Muscle layer of duodenum (tissue), 2 donors: ENCODE measurements at regions not wholly inside any gene's neighbourhood (a gene's known extent, or its start where the extent isn't known, plus 50 kb on each side); places are given as distances from the start of the nearest gene placed in this dataset.

Source experiments
- H3K27ac ChIP-seq: one replicate; pipeline ENCODE4 v1.7.0; 2013; ENCODE audit warnings: mild to moderate bottlenecking, low read length
- H3K27me3 ChIP-seq: one replicate; pipeline ENCODE4 v1.7.0; 2013; ENCODE audit warnings: low read depth, mild to moderate bottlenecking, control low read depth, low read length
- H3K36me3 ChIP-seq, 2 donors: one replicate each; pipeline ENCODE4 v1.7.0; 2013; ENCODE audit warnings: low read length in 2 of 2, control low read depth in 1 of 2, mild to moderate bottlenecking in 1 of 2; ENCODE audit not compliant: insufficient read depth in 2 of 2, control insufficient read depth in 1 of 2
- H3K4me1 ChIP-seq, 2 donors: one replicate each; pipeline ENCODE4 v1.7.0; 2013; ENCODE audit warnings: low read length in 2 of 2, mild to moderate bottlenecking in 2 of 2, control low read depth in 1 of 2, moderate library complexity in 1 of 2; ENCODE audit not compliant: insufficient read depth in 2 of 2, control insufficient read depth in 1 of 2
- H3K4me3 ChIP-seq, 2 donors: one replicate each; pipeline ENCODE4 v1.7.0; 2013; ENCODE audit warnings: low read length in 2 of 2, low read depth in 1 of 2, mild to moderate bottlenecking in 1 of 2
- H3K9me3 ChIP-seq, 2 donors: one replicate each; pipeline ENCODE4 v1.7.0; 2013; ENCODE audit warnings: low read length in 2 of 2, control low read depth in 1 of 2, mild to moderate bottlenecking in 1 of 2; ENCODE audit not compliant: control insufficient read depth in 1 of 2
- donor health status: healthy.

DNA sequence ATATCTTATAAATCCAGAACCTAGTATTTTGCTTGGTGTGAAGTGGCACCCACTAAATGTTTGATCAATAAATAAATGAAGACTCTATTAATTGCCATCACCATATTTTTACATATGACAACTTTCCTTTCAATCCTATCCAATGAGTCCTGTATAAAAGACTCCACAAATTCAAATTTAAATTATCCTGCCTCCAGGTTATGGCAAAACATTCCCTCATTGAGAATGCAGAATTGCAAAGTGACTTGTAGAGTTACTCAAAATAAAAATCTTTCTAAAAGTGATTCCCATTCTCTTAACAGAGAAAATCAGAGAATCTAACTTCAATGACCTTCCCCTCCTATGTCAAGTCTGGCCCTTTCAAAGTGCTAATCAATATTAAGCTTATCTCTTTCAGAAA, 236.8 kb downstream of the GRB14 start:
- H3K9me3 ChIP-seq: no peaks in the 10 kb centered on the region

DNA sequence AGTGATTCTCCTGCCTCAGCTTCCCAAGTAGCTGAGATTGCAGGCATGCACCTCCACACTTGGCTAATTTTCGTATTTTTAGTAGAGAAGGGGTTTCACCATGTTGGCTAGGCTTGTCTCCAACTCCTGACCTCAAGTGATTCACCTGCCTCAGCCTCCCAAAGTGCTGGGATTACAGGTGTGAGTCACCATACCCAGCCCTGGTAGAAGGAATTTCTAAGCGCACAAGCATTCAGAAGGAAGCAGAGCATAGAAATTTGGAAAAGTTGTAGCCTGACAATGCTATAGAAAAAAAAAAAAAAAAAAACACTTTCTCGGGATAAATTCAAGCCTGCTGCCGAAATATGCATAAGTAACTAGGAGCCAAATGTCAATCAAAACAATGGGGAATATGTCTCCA, 249.4 kb downstream of the GRB14 start:
- Histone ChIP-seq H3K4me3 (no peak overlapping the region), H3K27ac (no peak overlapping the region), H3K4me1 (no peaks in the 10 kb centered on the region), H3K9me3 (no peaks in the 10 kb centered on the region), H3K27me3 (no peaks in the 10 kb centered on the region), H3K36me3 (no peaks in the 10 kb centered on the region)

More for the DNA sequence above, 236.8 kb downstream of the GRB14 start:
- Histone ChIP-seq H3K36me3 (no peaks in the 10 kb centered on the region), H3K4me1 (no peaks in the 10 kb centered on the region), H3K27me3 (no peaks in the 10 kb centered on the region), H3K27ac (no peak overlapping the region), H3K4me3 (no peak overlapping the region)

DNA sequence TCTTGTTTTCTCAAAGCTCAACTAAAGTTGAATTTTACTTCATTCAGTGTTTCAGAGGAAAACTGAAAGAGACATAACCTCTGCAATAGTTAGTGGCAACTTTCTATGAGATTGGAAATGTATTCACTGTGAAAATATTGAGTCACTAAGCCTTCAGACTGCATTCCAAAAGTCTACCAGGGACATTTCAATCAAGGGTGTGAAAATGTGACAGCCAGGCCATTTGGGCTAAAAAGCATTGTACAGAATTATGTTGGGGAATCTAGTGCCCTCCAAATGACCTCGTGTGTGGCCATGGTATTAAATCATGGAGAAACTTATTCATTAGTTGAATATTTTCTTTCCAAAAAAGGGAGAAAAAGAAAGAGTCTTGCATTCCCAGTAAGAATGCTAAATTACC, 251.9 kb downstream of the GRB14 start:
- no peak overlapping the region for H3K27ac ChIP-seq
- H3K36me3 ChIP-seq: no peaks in the 10 kb centered on the region
- H3K4me1 ChIP-seq: no peaks in the 10 kb centered on the region
- H3K9me3 ChIP-seq: no peaks in the 10 kb centered on the region
- no peaks in the 10 kb centered on the region for H3K27me3 ChIP-seq
- H3K4me3 ChIP-seq: peak overlapping the region in 1 of 2 donors; percentile 8

DNA sequence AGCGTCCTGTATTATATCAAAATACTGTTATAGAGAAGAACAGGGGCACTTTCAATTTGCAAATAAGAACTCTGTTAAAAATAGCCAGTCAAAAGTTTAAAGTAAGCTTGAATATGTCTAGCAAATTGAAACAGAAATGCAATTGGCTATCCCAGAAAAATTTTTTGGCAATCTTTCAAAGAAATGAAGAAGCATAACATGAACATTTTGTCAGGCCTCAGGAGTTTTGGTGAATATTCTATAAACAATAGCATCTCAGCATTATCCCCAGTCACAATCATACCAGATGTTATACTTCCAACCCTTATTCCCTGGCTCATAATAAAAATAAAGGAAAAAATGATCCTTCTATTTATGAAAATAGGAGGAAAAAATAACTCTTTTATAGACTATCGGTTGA, 252.4 kb downstream of the GRB14 start:
- no peaks in the 10 kb centered on the region for H3K27me3 ChIP-seq
- no peak overlapping the region for H3K4me3 ChIP-seq
- H3K36me3 ChIP-seq: no peaks in the 10 kb centered on the region
- no peak overlapping the region for H3K27ac ChIP-seq
- H3K4me1 ChIP-seq: no peaks in the 10 kb centered on the region
- no peaks in the 10 kb centered on the region for H3K9me3 ChIP-seq

- no peaks in the 10 kb centered on the region for H3K4me1 ChIP-seq
- no peaks in the 10 kb centered on the region for H3K36me3 ChIP-seq
- no peak overlapping the region for H3K27ac ChIP-seq
- no peaks in the 10 kb centered on the region for H3K27me3 ChIP-seq
- no peaks in the 10 kb centered on the region for H3K9me3 ChIP-seq
- H3K4me3 ChIP-seq: no peak overlapping the region
Measured at GRCh38 chr2:164363646-164364045, 257.6 kb downstream of the GRB14 start.

GRCh38 chr2:164351536-164351935, 269.7 kb downstream of the GRB14 start:
- Histone ChIP-seq H3K27me3 (no peaks in the 10 kb centered on the region), H3K9me3 (no peaks in the 10 kb centered on the region), H3K27ac (no peak overlapping the region), H3K4me1 (no peaks in the 10 kb centered on the region), H3K4me3 (no peak overlapping the region), H3K36me3 (no peaks in the 10 kb centered on the region)

DNA sequence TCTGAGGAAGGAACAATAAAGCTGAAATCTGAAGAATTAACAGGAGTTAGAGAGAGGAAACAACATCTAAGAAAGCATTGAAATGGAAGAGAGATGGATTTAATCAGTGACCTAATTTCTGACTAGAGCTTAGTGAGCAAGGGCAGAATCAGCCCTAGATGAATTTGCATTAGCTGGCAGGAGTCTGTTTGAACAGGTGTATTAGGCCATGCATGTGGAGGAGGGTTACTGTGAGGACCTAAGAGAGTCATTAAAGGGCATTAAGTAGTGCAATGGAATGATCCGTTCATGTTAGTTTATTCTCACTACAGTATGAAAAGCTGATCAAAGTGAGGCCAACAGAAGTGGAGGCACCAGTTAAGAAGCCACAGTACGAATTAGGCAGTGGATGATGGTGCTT, 285.3 kb downstream of the GRB14 start:
- H3K27me3 ChIP-seq: no peaks in the 10 kb centered on the region
- H3K36me3 ChIP-seq: no peaks in the 10 kb centered on the region
- H3K9me3 ChIP-seq: peaks cover 0 to 4% of the 10 kb centered on the region in 2 donors
- H3K27ac ChIP-seq: no peak overlapping the region
- H3K4me1 ChIP-seq: no peaks in the 10 kb centered on the region
- no peak overlapping the region for H3K4me3 ChIP-seq

DNA sequence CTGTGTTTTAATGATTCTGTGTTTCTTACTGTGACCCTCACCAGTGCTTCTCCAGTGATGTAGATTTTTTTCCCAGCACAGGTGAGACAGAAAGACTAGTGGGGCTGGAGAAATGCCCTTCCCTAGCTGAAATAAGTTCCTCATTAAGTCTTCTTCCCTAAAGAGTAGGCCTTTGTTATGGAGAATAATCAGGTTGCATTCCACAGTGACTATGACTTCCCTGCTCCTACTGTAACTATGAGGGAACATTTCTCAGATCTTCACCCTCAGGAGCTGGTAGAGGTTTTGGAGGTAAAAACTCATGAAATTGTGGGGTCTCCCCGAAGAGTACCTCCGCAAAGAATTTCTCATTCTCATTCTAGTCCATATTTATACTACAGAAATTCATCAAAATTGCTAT, 286.2 kb downstream of the GRB14 start:
- H3K36me3 ChIP-seq: no peaks in the 10 kb centered on the region
- peaks cover 0 to 4% of the 10 kb centered on the region in 2 donors for H3K9me3 ChIP-seq
- H3K27me3 ChIP-seq: no peaks in the 10 kb centered on the region
- no peaks in the 10 kb centered on the region for H3K4me1 ChIP-seq
- no peak overlapping the region for H3K4me3 ChIP-seq
- H3K27ac ChIP-seq: no peak overlapping the region

- no peaks in the 10 kb centered on the region for H3K4me1 ChIP-seq
Measured at GRCh38 chr2:164328310-164328709, 293.0 kb downstream of the GRB14 start.

DNA sequence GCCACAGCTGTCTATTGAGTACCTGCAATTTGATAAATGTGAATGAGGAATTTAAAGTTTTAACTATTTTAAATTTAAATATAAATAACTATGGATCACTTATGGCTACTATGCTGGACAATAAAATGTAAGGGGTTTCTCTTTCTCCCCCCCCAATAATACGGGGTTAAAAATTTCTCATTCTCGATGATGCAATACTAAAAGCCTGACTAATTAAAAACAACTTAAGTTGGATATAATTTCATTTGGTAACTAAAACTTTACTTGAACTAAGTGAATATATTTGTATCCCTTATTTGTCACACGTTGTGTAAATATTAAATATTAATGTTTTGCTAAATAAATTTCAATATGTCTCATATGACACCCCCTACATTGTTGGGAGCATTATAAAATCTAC, 297.3 kb downstream of the GRB14 start:
- Histone ChIP-seq H3K27me3 (no peaks in the 10 kb centered on the region), H3K4me3 (no peak overlapping the region), H3K36me3 (no peaks in the 10 kb centered on the region), H3K9me3 (peaks cover 0 to 14% of the 10 kb centered on the region in 2 donors), H3K27ac (no peak overlapping the region), H3K4me1 (no peaks in the 10 kb centered on the region)

More at GRCh38 chr2:164328310-164328709, 293.0 kb downstream of the GRB14 start:
- Histone ChIP-seq H3K4me3 (no peak overlapping the region), H3K36me3 (no peaks in the 10 kb centered on the region), H3K9me3 (peaks cover 0 to 11% of the 10 kb centered on the region in 2 donors), H3K27me3 (no peaks in the 10 kb centered on the region), H3K27ac (no peak overlapping the region)

GRCh38 chr2:164314148-164314547, 307.1 kb downstream of the GRB14 start:
- Histone ChIP-seq H3K27ac (no peak overlapping the region), H3K4me1 (peaks cover 0 to 7% of the 10 kb centered on the region in 2 donors), H3K27me3 (no peaks in the 10 kb centered on the region), H3K4me3 (no peak overlapping the region), H3K9me3 (no peaks in the 10 kb centered on the region), H3K36me3 (no peaks in the 10 kb centered on the region)

DNA sequence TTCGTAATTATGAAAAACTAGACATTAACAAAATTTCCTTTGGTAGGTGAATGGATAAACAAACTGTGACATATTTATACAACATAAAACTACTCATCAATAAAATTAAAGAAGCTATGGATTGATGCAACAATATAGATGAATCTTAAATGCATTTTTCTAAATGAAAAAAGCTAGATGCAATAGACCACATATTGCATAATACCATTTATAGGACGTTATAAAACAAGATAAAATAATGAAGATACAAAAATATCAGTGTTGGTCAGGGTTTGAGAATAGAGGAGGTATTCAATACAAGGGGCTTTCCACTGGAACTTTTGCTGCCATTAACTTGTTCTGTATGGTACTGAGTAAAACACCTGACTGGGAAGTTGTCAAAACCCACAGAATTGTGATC, 314.4 kb downstream of the GRB14 start:
- H3K36me3 ChIP-seq: no peaks in the 10 kb centered on the region
- H3K9me3 ChIP-seq: peaks cover 0 to 3% of the 10 kb centered on the region in 2 donors
- no peak overlapping the region for H3K27ac ChIP-seq
- no peaks in the 10 kb centered on the region for H3K27me3 ChIP-seq
- H3K4me1 ChIP-seq: no peaks in the 10 kb centered on the region
- no peak overlapping the region for H3K4me3 ChIP-seq
